ENCODE measurements at regions not wholly inside any gene's neighbourhood (a gene's known extent, or its start where the extent isn't known, plus 50 kb on each side); places are given as distances from the start of the nearest gene placed in this dataset.

DNA sequence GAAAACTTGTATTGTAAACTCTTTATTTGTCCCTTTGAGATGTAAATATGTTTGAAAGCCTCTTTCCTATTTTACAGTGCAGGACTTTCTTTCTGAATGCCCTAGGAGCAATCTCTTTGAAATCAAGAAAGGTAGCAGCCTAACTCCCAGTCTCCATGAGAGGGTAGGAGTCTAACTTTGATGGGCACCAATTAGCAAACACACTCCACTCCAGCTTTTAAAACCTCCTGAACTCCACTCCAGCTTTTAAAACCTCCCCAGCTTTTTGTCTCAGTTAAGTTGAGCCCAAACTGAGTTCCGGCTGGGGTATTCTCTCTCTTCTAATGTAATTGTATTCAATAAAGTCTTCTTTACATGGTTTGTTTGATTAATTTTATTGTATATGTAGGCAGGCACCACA, 493.7 kb upstream of the CDH7 start:
- Histone ChIP-seq H3K27ac (ENCODE audit: low read length) (no peak overlapping the region), H4K20me1 (ENCODE audit: insufficient read depth, low read length) (no peaks in the 10 kb centered on the region), H3K36me3 (ENCODE audit: insufficient read depth, low read length) (no peaks in the 10 kb centered on the region), H3K4me3 (ENCODE audit: low read depth in 1 of 2, low read length in 2 of 2) (no peak overlapping the region), H3K4me1 (ENCODE audit: insufficient read depth, low read length) (no peaks in the 10 kb centered on the region), H2AFZ (ENCODE audit: low read depth, low read length) (no peak overlapping the region), H3K79me2 (ENCODE audit: insufficient read depth, low read length) (no peaks in the 10 kb centered on the region), H3K9ac (ENCODE audit: low read depth, low read length) (no peak overlapping the region), H3K4me2 (ENCODE audit: insufficient read depth, low read length) (no peak overlapping the region), H3K9me3 (ENCODE audit: insufficient read depth, low read length, severe bottlenecking) (no peaks in the 10 kb centered on the region), H3K27me3 (ENCODE audit: insufficient read depth, low read length, poor library complexity) (no peaks in the 10 kb centered on the region)
- ATAC-seq (ENCODE audit: insufficient read depth, low read depth): no peak
- DNase-seq: no peak
- TF ChIP-seq EZH2 (IDR thresholded peaks at IDR 0.05; ENCODE audit: borderline replicate concordance, low read depth, low read length, severe bottlenecking): no peak
- TF ChIP-seq, protein P1, sequence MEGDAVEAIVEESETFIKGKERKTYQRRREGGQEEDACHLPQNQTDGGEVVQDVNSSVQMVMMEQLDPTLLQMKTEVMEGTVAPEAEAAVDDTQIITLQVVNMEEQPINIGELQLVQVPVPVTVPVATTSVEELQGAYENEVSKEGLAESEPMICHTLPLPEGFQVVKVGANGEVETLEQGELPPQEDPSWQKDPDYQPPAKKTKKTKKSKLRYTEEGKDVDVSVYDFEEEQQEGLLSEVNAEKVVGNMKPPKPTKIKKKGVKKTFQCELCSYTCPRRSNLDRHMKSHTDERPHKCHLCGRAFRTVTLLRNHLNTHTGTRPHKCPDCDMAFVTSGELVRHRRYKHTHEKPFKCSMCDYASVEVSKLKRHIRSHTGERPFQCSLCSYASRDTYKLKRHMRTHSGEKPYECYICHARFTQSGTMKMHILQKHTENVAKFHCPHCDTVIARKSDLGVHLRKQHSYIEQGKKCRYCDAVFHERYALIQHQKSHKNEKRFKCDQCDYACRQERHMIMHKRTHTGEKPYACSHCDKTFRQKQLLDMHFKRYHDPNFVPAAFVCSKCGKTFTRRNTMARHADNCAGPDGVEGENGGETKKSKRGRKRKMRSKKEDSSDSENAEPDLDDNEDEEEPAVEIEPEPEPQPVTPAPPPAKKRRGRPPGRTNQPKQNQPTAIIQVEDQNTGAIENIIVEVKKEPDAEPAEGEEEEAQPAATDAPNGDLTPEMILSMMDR (IDR thresholded peaks at IDR 0.05; ENCODE audit: borderline replicate concordance, extremely low read depth, low read length, poor library complexity, severe bottlenecking): no peak

DNA sequence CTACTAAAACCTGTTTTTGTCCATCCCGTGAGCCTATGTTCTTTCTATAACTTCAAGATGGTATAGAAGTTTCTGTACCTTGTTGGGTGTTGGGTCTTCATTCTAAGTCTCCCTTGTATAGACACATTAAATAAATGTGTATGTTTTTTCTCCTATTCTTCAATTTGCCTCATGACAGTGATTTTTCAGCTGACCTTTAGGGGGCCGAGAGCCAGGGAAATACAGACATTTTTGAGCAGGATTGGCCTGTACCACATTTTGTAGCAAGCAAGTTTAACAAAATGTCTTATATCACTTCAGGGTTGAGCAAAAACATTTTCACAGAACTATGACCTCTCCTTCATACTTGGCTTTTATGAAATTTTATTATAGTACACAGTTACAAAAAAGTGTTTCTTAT, 495.4 kb upstream of the CDH7 start:
- no peaks in the 10 kb centered on the region for H3K4me1 ChIP-seq (ENCODE audit: insufficient read depth, low read length)
- H4K20me1 ChIP-seq (ENCODE audit: insufficient read depth, low read length): no peaks in the 10 kb centered on the region
- H3K4me2 ChIP-seq (ENCODE audit: insufficient read depth, low read length): no peak overlapping the region
- no peak overlapping the region for H2AFZ ChIP-seq (ENCODE audit: low read depth, low read length)
- H3K27ac ChIP-seq (ENCODE audit: low read length): no peak overlapping the region
- H3K9ac ChIP-seq (ENCODE audit: low read depth, low read length): no peak overlapping the region
- DNase-seq: no peak
- H3K9me3 ChIP-seq (ENCODE audit: insufficient read depth, low read length, severe bottlenecking): no peaks in the 10 kb centered on the region
- H3K79me2 ChIP-seq (ENCODE audit: insufficient read depth, low read length): no peaks in the 10 kb centered on the region
- H3K36me3 ChIP-seq (ENCODE audit: insufficient read depth, low read length): no peaks in the 10 kb centered on the region
- no peaks in the 10 kb centered on the region for H3K27me3 ChIP-seq (ENCODE audit: insufficient read depth, low read length, poor library complexity)
- no peak for TF ChIP-seq EZH2 (IDR thresholded peaks at IDR 0.05; ENCODE audit: borderline replicate concordance, low read depth, low read length, severe bottlenecking)
- TF ChIP-seq, protein P1 (IDR thresholded peaks at IDR 0.05; ENCODE audit: borderline replicate concordance, extremely low read depth, low read length, poor library complexity, severe bottlenecking): no peak
- H3K4me3 ChIP-seq (ENCODE audit: low read depth in 1 of 2, low read length in 2 of 2): no peak overlapping the region
- no peak for ATAC-seq (ENCODE audit: insufficient read depth, low read depth)

DNA sequence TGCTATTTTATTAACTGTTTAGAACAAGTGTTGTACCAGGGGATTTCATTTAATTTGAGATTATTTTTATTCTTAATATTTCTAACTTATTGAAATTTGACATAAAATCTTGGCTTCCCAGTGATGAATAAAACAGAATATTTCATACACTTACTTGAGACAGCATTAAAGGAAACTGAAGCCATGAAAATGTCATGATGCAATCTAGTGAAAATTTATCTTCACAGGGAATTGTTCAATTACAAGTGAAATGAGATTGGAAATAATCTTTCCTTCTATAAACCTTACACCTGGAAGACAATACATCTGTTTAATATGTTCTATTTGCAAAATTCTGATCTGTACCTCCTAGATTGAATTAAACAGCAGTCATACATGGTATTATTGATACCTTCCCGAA, 511.0 kb upstream of the CDH7 start:
- H3K27ac ChIP-seq (ENCODE audit: low read length): no peak overlapping the region
- H3K27me3 ChIP-seq (ENCODE audit: insufficient read depth, low read length, poor library complexity): no peaks in the 10 kb centered on the region
- no peaks in the 10 kb centered on the region for H3K9me3 ChIP-seq (ENCODE audit: insufficient read depth, low read length, severe bottlenecking)
- H2AFZ ChIP-seq (ENCODE audit: low read depth, low read length): no peak overlapping the region
- H3K9ac ChIP-seq (ENCODE audit: low read depth, low read length): no peak overlapping the region
- no peak for DNase-seq
- H3K79me2 ChIP-seq (ENCODE audit: insufficient read depth, low read length): no peaks in the 10 kb centered on the region
- H3K36me3 ChIP-seq (ENCODE audit: insufficient read depth, low read length): no peaks in the 10 kb centered on the region
- no peaks in the 10 kb centered on the region for H4K20me1 ChIP-seq (ENCODE audit: insufficient read depth, low read length)
- H3K4me2 ChIP-seq (ENCODE audit: insufficient read depth, low read length): no peak overlapping the region
- H3K4me1 ChIP-seq (ENCODE audit: insufficient read depth, low read length): no peaks in the 10 kb centered on the region
- H3K4me3 ChIP-seq (ENCODE audit: low read depth in 1 of 2, low read length in 2 of 2): no peak overlapping the region
- no peak for ATAC-seq (ENCODE audit: insufficient read depth, low read depth)
- TF ChIP-seq, protein P1 (IDR thresholded peaks at IDR 0.05; ENCODE audit: borderline replicate concordance, extremely low read depth, low read length, poor library complexity, severe bottlenecking): no peak
- TF ChIP-seq EZH2 (IDR thresholded peaks at IDR 0.05; ENCODE audit: borderline replicate concordance, low read depth, low read length, severe bottlenecking): no peak

Measured in DND-41 (cell line).